Glutamatergic neuron (in vitro differentiated cells): ENCODE measurements at regions not wholly inside any gene's neighbourhood (a gene's known extent, or its start where the extent isn't known, plus 50 kb on each side); places are given as distances from the start of the nearest gene placed in this dataset.

Source experiments
- DNase-seq: peaks from one replicate; pipeline ENCODE4 v3.0.0; 2022
- H3K27ac Mint-ChIP-seq: one replicate; pipeline ENCODE4 v1.8.0; 2020; ENCODE audit warnings: mild to moderate bottlenecking, mixed read lengths, inconsistent platforms; ENCODE audit not compliant: unreplicated experiment
- H3K27me3 Mint-ChIP-seq: one replicate; pipeline ENCODE4 v1.8.0; 2020; ENCODE audit warnings: mild to moderate bottlenecking, moderate library complexity, mixed read lengths, inconsistent platforms; ENCODE audit not compliant: unreplicated experiment
- H3K36me3 Mint-ChIP-seq: one replicate; pipeline ENCODE4 v1.8.0; 2020; ENCODE audit warnings: mild to moderate bottlenecking, mixed read lengths, inconsistent platforms; ENCODE audit not compliant: unreplicated experiment
- H3K4me1 Mint-ChIP-seq: one replicate; pipeline ENCODE4 v1.8.0; 2020; ENCODE audit warnings: mild to moderate bottlenecking, low read depth, mixed read lengths, inconsistent platforms; ENCODE audit not compliant: unreplicated experiment
- H3K4me3 Mint-ChIP-seq: one replicate; pipeline ENCODE4 v1.8.0; 2020; ENCODE audit warnings: mild to moderate bottlenecking, mixed read lengths, inconsistent platforms; ENCODE audit not compliant: unreplicated experiment
- H3K9me3 Mint-ChIP-seq: one replicate; pipeline ENCODE4 v1.8.0; 2020; ENCODE audit warnings: mild to moderate bottlenecking, moderate library complexity, mixed read lengths, inconsistent platforms; ENCODE audit not compliant: unreplicated experiment
- TF ChIP-seq, protein P1 (sequence below): fragments of 200-600 bp; sonication (generic); IDR thresholded peaks from one replicate; pipeline ENCODE4 v1.5.0; 2021; ENCODE audit not compliant: partially characterized antibody, unreplicated experiment

DNA sequence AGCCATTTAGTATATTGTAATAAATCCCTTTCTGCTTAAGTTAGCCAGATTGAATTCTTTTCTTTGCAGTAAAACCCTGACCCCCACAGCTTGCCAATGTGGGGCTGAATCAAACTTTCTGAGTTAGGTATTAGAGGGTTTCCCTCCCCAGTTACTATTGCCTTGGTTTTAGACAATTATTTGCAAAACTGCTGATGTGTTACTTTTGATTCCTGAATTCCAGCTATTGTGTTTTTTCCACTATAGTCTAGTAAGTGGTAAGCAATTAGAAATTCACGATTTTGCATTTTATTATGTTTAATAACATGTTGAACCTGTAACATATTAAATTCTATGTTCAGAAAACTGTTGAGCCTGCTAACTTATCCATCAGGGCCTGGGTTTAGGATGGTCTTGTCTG, 391.5 kb downstream of the DLEU7 start:
- no peaks in the 10 kb centered on the region for H3K36me3 Mint-ChIP-seq
- H3K27me3 Mint-ChIP-seq: no peaks in the 10 kb centered on the region
- no peaks in the 10 kb centered on the region for H3K9me3 Mint-ChIP-seq
- H3K4me3 Mint-ChIP-seq: no peak overlapping the region
- TF ChIP-seq, protein P1, sequence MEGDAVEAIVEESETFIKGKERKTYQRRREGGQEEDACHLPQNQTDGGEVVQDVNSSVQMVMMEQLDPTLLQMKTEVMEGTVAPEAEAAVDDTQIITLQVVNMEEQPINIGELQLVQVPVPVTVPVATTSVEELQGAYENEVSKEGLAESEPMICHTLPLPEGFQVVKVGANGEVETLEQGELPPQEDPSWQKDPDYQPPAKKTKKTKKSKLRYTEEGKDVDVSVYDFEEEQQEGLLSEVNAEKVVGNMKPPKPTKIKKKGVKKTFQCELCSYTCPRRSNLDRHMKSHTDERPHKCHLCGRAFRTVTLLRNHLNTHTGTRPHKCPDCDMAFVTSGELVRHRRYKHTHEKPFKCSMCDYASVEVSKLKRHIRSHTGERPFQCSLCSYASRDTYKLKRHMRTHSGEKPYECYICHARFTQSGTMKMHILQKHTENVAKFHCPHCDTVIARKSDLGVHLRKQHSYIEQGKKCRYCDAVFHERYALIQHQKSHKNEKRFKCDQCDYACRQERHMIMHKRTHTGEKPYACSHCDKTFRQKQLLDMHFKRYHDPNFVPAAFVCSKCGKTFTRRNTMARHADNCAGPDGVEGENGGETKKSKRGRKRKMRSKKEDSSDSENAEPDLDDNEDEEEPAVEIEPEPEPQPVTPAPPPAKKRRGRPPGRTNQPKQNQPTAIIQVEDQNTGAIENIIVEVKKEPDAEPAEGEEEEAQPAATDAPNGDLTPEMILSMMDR: no peak
- H3K27ac Mint-ChIP-seq: no peak overlapping the region
- peaks cover 5% of the 10 kb centered on the region for H3K4me1 Mint-ChIP-seq
- DNase-seq: no peak

DNA sequence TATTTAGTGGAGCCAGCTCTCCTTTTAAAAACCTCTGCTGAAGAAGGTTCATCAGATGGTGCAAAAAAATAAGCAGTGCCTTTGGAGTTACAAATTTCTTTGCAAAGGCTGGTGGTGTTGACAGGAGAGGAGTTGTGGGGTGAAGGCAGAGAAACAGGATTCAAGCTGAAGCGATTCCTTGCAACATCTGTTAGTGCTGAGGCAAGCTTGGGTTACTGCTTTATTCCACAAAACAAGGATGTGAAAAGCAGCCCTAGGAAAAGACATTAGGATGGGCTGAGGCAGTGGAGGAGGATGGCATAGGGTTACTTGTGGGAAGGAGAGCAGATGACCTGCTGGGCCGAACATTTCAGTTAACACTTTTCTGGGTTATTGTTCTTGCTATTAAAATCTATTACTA, 390.7 kb downstream of the DLEU7 start:
- Mint-ChIP-seq H3K9me3 (no peaks in the 10 kb centered on the region), H3K4me3 (no peak overlapping the region), H3K4me1 (peaks cover 5% of the 10 kb centered on the region), H3K27ac (peak overlapping the region; percentile 72), H3K36me3 (no peaks in the 10 kb centered on the region), H3K27me3 (no peaks in the 10 kb centered on the region)
- TF ChIP-seq, protein P1: no peak
- DNase-seq: no peak

DNA sequence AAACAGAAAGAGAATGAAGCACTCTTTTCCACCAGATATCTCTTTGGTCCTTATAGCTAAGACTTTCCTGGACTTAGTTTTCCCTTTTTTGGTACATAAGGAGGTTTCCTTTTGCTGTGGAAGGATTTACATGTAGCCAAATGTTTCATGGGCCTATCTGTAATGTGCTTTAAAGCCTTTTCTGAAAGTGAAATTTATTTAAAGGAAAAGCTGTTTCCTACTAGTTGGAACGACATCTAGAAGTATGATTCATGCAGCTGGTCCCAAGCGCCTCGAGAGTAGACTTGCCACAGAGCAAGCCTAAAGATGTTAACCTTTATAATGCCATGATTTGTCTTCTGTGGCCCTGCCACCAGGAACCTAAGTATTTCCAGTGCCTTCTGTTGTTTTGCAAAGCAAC, 390.3 kb downstream of the DLEU7 start:
- no peaks in the 10 kb centered on the region for H3K9me3 Mint-ChIP-seq
- H3K27ac Mint-ChIP-seq: no peak overlapping the region

DNA sequence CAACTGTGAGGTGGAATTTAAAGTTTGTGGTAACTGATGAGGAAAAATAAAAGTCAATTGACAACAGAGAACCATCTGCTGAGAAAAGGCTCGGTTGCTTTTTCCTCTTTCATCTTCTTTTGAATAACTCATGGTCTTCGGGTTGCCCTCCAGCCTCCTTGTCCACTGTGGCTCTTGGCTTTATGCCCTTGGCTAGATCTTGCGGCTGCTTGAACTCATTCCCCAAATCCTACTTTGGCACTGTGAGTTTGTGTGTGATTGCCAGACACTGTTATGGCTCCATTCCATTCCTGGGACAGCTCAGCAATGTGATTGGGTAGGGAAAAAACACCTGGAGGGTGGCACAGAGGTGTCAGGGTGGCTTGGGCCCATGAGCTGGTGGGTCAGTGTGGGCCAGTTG, 387.4 kb downstream of the DLEU7 start:
- DNase-seq: no peak
- H3K4me1 Mint-ChIP-seq: peaks cover 5% of the 10 kb centered on the region
- peak overlapping the region; percentile 29 for H3K27ac Mint-ChIP-seq
- TF ChIP-seq, protein P1: no peak
- H3K9me3 Mint-ChIP-seq: no peaks in the 10 kb centered on the region
- no peaks in the 10 kb centered on the region for H3K36me3 Mint-ChIP-seq
- H3K27me3 Mint-ChIP-seq: no peaks in the 10 kb centered on the region
- H3K4me3 Mint-ChIP-seq: no peak overlapping the region

More for the DNA sequence above, 390.3 kb downstream of the DLEU7 start:
- DNase-seq: no peak
- no peak overlapping the region for H3K4me3 Mint-ChIP-seq
- TF ChIP-seq, protein P1: no peak
- H3K4me1 Mint-ChIP-seq: peaks cover 5% of the 10 kb centered on the region
- H3K36me3 Mint-ChIP-seq: no peaks in the 10 kb centered on the region
- H3K27me3 Mint-ChIP-seq: no peaks in the 10 kb centered on the region

DNA sequence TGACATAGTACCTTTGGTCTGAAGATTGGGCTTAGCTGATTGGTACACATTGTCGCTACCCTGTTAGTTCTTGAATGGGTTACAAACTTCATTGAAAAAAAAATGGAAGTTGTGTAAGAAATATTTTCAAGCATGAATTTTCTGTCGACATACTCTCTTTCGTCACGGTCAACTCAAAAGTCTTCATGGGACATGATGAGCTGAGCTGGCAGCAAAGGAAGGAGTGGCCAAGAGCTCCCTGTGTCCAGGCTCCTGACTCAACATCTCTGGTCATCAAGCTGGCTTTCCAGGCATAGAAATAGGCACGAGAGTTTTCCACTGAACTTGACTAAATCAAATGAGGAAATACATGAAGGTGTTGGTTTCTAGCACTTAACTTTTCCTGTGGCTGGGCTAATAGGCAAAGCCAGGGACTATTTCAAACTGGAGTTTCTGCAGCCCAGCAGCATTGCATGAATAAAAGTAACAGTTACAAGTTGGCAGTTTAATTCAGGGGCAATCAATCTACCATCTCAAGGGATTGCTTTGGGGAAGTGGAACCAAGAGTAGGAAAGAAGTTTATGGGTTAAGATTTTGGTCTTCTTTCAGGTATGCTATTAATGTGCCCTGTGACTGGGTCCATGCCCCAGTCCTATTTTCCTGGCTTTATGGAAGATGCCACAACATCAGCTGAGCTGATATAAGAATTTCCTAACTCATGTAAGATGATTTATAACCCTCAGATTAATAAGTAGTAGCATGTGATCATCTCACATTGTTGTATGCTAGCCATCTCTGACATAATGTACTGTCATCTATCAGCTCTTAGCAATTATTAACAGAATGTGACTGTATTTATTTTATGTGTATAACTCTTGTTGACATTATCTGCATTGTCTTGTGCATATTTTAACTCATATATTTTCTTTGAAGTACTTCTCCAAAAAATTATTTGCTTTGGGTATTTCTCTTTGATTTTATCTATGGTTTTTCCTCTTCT, 385.8 kb downstream of the DLEU7 start:
- H3K27me3 Mint-ChIP-seq: no peaks in the 10 kb centered on the region
- TF ChIP-seq, protein P1: no peak
- DNase-seq: no peak
- no peak overlapping the region for H3K4me3 Mint-ChIP-seq
- H3K36me3 Mint-ChIP-seq: no peaks in the 10 kb centered on the region
- peaks cover 2% of the 10 kb centered on the region for H3K4me1 Mint-ChIP-seq
- no peaks in the 10 kb centered on the region for H3K9me3 Mint-ChIP-seq
- no peak overlapping the region for H3K27ac Mint-ChIP-seq
